GM12878 (cell line): ENCODE measurements at regions not wholly inside any gene's neighbourhood (a gene's known extent, or its start where the extent isn't known, plus 50 kb on each side); places are given as distances from the start of the nearest gene placed in this dataset.

Experiments
- CBFB ChIP-seq: IDR thresholded peaks from 2 replicates; pipeline ENCODE4 v1.6.1; 2016; ENCODE audit warnings: antibody characterized with exemption, low read depth
- CREB1 ChIP-seq: IDR thresholded peaks from 2 replicates; pipeline ENCODE4 v1.6.1; 2012; ENCODE audit warnings: low read depth, mild to moderate bottlenecking, inconsistent platforms
- EP300 ChIP-seq, 2 experiments: fragments of 150-350 bp in 1 of 2; IDR thresholded peaks; 2 replicates each; pipeline ENCODE4 v1.6.1; 2011 to 2012; ENCODE audit warnings: low read depth in 2 of 2, low read length in 2 of 2, borderline replicate concordance in 1 of 2, improper control_type of control experiment in 1 of 2, inconsistent platforms in 1 of 2; ENCODE audit not compliant: control insufficient read depth in 1 of 2
- MEF2A ChIP-seq: IDR thresholded peaks from 2 replicates; pipeline ENCODE4 v1.6.1; 2011; ENCODE audit warnings: low read depth, mild to moderate bottlenecking, low read length, moderate library complexity; ENCODE audit not compliant: insufficient read depth
- MTA3 ChIP-seq: IDR thresholded peaks from 2 replicates; pipeline ENCODE4 v1.6.1; 2012; ENCODE audit warnings: low read length, inconsistent platforms, borderline replicate concordance
- NBN ChIP-seq: fragments of 450-650 bp; IDR thresholded peaks from 2 replicates; pipeline ENCODE4 v1.6.1; 2016
- TAF1 ChIP-seq: IDR thresholded peaks from 2 replicates; pipeline ENCODE4 v1.6.1; 2011; ENCODE audit warnings: mild to moderate bottlenecking, low read depth, low read length, borderline replicate concordance
- TF ChIP-seq, protein P1 (sequence below): IDR thresholded peaks from 2 replicates; pipeline ENCODE4 v1.6.1; 2012; ENCODE audit warnings: low read depth, low read length, improper control_type of control experiment
- TF ChIP-seq, protein P2 (sequence below), 3 experiments: IDR thresholded peaks in 2 of 3; conservative IDR thresholded peaks in 1 of 3; 2 replicates each; pipeline ENCODE4 v1.5.1; 2011; ENCODE audit warnings: low read depth in 3 of 3, low read length in 3 of 3, mild to moderate bottlenecking in 3 of 3, control low read depth in 2 of 3, moderate library complexity in 2 of 3, inconsistent platforms in 1 of 3, mixed read lengths in 1 of 3; ENCODE audit not compliant: control insufficient read depth in 2 of 3, insufficient read depth in 1 of 3; ENCODE audit errors: extremely low read depth in 1 of 3

DNA sequence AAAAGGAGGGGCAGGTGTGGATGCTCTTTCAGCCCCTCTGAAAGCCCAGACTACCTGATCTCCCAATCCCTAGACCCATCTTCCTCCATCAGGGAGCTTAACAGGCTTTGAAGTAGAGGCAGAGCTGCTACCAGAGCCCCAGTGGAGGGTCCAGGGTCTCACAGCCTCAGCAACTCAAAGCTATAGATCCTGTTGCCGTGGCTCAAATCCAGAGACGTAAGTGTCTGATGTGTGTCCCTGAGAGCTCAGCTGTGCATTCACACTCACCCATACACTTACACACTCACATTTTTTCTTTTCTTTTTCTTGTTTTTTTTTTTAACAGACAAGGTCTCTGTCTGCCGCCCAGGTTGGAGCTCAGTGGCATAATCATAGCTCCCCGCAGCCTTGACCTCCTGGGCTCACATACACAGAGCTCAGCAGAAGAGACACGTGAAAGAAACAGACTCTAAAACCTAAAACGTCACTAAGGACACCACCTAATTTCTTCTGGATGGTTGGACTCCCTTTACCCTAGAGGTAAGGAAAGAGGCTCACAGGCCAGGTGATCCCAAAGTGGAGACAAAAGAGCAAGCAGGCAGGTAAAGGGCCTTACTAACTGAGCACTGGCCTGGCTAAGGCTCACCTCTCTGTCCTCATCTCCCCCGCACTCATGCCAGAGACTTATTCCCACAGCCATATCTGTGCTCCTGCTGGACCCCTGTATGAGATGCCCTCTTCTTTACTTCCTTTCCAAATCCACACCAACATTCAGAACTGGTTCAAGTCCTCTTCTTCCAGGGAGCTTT is 80.7 kb downstream of the SCN11A start:
- TF ChIP-seq, protein P1, sequence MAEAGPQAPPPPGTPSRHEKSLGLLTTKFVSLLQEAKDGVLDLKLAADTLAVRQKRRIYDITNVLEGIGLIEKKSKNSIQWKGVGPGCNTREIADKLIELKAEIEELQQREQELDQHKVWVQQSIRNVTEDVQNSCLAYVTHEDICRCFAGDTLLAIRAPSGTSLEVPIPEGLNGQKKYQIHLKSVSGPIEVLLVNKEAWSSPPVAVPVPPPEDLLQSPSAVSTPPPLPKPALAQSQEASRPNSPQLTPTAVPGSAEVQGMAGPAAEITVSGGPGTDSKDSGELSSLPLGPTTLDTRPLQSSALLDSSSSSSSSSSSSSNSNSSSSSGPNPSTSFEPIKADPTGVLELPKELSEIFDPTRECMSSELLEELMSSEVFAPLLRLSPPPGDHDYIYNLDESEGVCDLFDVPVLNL: no peak
- TF ChIP-seq EP300 (IDR thresholded peaks at IDR 0.05; ENCODE audit: borderline replicate concordance in 1 of 2, control insufficient read depth in 1 of 2, low read depth in 2 of 2, low read length in 2 of 2) (no peak), NBN (no peak), TAF1 (no peak), CREB1 (no peak), CBFB (no peak), MTA3 (no peak), MEF2A (no peak)
- TF ChIP-seq, protein P2, sequence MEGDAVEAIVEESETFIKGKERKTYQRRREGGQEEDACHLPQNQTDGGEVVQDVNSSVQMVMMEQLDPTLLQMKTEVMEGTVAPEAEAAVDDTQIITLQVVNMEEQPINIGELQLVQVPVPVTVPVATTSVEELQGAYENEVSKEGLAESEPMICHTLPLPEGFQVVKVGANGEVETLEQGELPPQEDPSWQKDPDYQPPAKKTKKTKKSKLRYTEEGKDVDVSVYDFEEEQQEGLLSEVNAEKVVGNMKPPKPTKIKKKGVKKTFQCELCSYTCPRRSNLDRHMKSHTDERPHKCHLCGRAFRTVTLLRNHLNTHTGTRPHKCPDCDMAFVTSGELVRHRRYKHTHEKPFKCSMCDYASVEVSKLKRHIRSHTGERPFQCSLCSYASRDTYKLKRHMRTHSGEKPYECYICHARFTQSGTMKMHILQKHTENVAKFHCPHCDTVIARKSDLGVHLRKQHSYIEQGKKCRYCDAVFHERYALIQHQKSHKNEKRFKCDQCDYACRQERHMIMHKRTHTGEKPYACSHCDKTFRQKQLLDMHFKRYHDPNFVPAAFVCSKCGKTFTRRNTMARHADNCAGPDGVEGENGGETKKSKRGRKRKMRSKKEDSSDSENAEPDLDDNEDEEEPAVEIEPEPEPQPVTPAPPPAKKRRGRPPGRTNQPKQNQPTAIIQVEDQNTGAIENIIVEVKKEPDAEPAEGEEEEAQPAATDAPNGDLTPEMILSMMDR (IDR thresholded peaks at IDR 0.05 in 2 of 3, conservative IDR thresholded peaks at IDR 0.05 in 1 of 3; ENCODE audit: control insufficient read depth in 2 of 3, extremely low read depth in 1 of 3, insufficient read depth in 1 of 3, low read depth in 3 of 3, low read length in 3 of 3): no peak
